Neural cell (in vitro differentiated cells): ENCODE measurements at regions not wholly inside any gene's neighbourhood (a gene's known extent, or its start where the extent isn't known, plus 50 kb on each side); places are given as distances from the start of the nearest gene placed in this dataset.

ENCODE experiments used
- H2AFZ ChIP-seq: fragments of 200-600, 300-800 bp; sonication (generic), shearing (Covaris generic); 2 replicates; pipeline ENCODE4 v1.6.0; 2014; ENCODE audit warnings: low read depth, mild to moderate bottlenecking, antibody characterized with exemption, low read length, moderate library complexity
- H3F3A ChIP-seq: fragments of 200-600 bp; shearing (Covaris generic); 2 replicates; pipeline ENCODE4 v1.6.1; 2016; ENCODE audit warnings: mild to moderate bottlenecking, moderate library complexity, mixed read lengths, antibody characterized with exemption, low read length; ENCODE audit not compliant: insufficient read depth, poor library complexity, severe bottlenecking
- H3K27ac ChIP-seq: fragments of 200-600, 300-800 bp; sonication (generic), shearing (Covaris generic); 2 replicates; pipeline ENCODE4 v1.5.1; 2014; ENCODE audit warnings: mild to moderate bottlenecking, low read length, moderate library complexity
- H3K27me3 ChIP-seq: fragments of 300-800, 200-600 bp; sonication (generic), shearing (Covaris generic); 2 replicates; pipeline ENCODE4 v1.6.0; 2014; ENCODE audit warnings: mild to moderate bottlenecking, low read depth, low read length, moderate library complexity; ENCODE audit not compliant: insufficient read depth
- H3K36me3 ChIP-seq: fragments of 300-800, 200-600 bp; sonication (generic), shearing (Covaris generic); 2 replicates; pipeline ENCODE4 v1.5.1; 2014; ENCODE audit warnings: mild to moderate bottlenecking, antibody characterized with exemption, low read length, moderate library complexity; ENCODE audit not compliant: insufficient read depth
- H3K4me2 ChIP-seq: fragments of 300-800, 200-600 bp; sonication (generic), shearing (Covaris generic); 2 replicates; pipeline ENCODE4 v1.6.0; 2014; ENCODE audit warnings: mild to moderate bottlenecking, low read length
- H3K4me3 ChIP-seq: fragments of 300-800, 200-600 bp; sonication (generic), shearing (Covaris generic); 2 replicates; pipeline ENCODE4 v1.5.1; 2014; ENCODE audit warnings: mild to moderate bottlenecking, low read length, moderate library complexity
- H3K79me2 ChIP-seq: fragments of 200-600 bp; shearing (Covaris generic); replicated peaks from 2 replicates; pipeline ENCODE4 v1.6.0; 2014; ENCODE audit warnings: mild to moderate bottlenecking, low read length, moderate library complexity; ENCODE audit not compliant: insufficient read depth
- H3K9ac ChIP-seq: fragments of 300-800, 200-600 bp; sonication (generic), shearing (Covaris generic); 2 replicates; pipeline ENCODE4 v1.6.1; 2016; ENCODE audit warnings: mild to moderate bottlenecking, low read length, mixed read lengths
- H3K9me2 ChIP-seq: fragments of 200-600 bp; shearing (Covaris generic); 2 replicates; pipeline ENCODE4 v1.6.1; 2016; ENCODE audit warnings: mild to moderate bottlenecking, low read length, mixed read lengths; ENCODE audit not compliant: insufficient read depth
- H3K9me3 ChIP-seq: fragments of 200-600, 300-800 bp; sonication (generic), shearing (Covaris generic); 2 replicates; pipeline ENCODE4 v1.6.1; 2016; ENCODE audit warnings: mild to moderate bottlenecking, mixed run types, low read length, moderate library complexity, mixed read lengths
- H4K20me1 ChIP-seq: fragments of 200-600 bp; shearing (Covaris generic); 2 replicates; pipeline ENCODE4 v1.6.1; 2016; ENCODE audit warnings: mild to moderate bottlenecking, mixed run types; ENCODE audit not compliant: insufficient read depth
- EP300 ChIP-seq: fragments of 450-650 bp; conservative IDR thresholded peaks from 2 replicates; pipeline ENCODE4 v1.6.1; 2014; ENCODE audit warnings: antibody characterized with exemption, mild to moderate bottlenecking, moderate library complexity; ENCODE audit not compliant: poor library complexity, severe bottlenecking
- EZH2 ChIP-seq: fragments of 200-600, 300-800 bp; shearing (Covaris generic), sonication (generic); IDR thresholded peaks from 2 replicates; pipeline ENCODE4 v1.6.1; 2014; ENCODE audit warnings: antibody characterized with exemption, low read length, borderline replicate concordance, mild to moderate bottlenecking; ENCODE audit not compliant: insufficient read depth, poor library complexity, severe bottlenecking
- MXI1 ChIP-seq: fragments of 450-650 bp; conservative IDR thresholded peaks from 2 replicates; pipeline ENCODE4 v1.6.1; 2014; ENCODE audit warnings: antibody characterized with exemption, mild to moderate bottlenecking; ENCODE audit not compliant: poor library complexity, severe bottlenecking
- POLR2AphosphoS5 ChIP-seq: IDR thresholded peaks from 2 replicates; pipeline ENCODE4 v1.6.1; 2012
- RAD21 ChIP-seq: fragments of 450-650 bp; conservative IDR thresholded peaks from 2 replicates; pipeline ENCODE4 v1.6.1; 2014; ENCODE audit warnings: antibody characterized with exemption, mild to moderate bottlenecking, moderate library complexity
- SMC3 ChIP-seq: fragments of 450-650 bp; conservative IDR thresholded peaks from 2 replicates; pipeline ENCODE4 v1.6.1; 2014; ENCODE audit warnings: antibody characterized with exemption, mild to moderate bottlenecking, moderate library complexity; ENCODE audit not compliant: poor library complexity
- TAF1 ChIP-seq: IDR thresholded peaks from 2 replicates; pipeline ENCODE4 v1.6.1; 2012; ENCODE audit warnings: low read depth
- TF ChIP-seq, protein P1 (sequence below): IDR thresholded peaks from 2 replicates; pipeline ENCODE4 v1.6.1; 2012; ENCODE audit warnings: borderline replicate concordance
- TF ChIP-seq, protein P2 (sequence below): fragments of 450-650 bp; IDR thresholded peaks from 2 replicates; pipeline ENCODE4 v1.5.1; 2014; ENCODE audit warnings: antibody characterized with exemption, mild to moderate bottlenecking, moderate library complexity; ENCODE audit not compliant: poor library complexity, severe bottlenecking

DNA sequence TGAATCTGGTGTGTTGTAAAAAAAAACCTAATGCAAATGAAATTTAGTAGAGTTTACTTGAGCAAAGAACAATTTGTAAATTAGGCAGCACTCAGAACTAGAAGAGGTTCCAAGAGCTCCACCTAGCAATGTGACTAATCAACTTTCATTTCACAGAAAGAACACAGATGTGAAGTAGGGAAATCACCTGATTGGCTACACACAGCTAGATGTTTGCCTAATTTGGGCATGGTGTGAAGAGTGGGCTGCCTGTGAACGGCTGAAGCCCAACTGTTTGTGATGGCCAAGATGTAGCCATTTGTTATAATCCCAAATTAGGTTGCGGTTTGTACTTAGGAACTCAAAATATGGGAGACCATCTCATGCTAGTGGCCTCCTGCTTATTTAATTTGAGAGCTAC, 724.4 kb upstream of the SLITRK5 start:
- H2AFZ ChIP-seq: no peak overlapping the region
- no peaks in the 10 kb centered on the region for H4K20me1 ChIP-seq
- no peaks in the 10 kb centered on the region for H3K9me3 ChIP-seq
- no peak overlapping the region for H3K27ac ChIP-seq
- no peaks in the 10 kb centered on the region for H3K27me3 ChIP-seq
- no peak overlapping the region for H3K4me2 ChIP-seq
- no peaks in the 10 kb centered on the region for H3K36me3 ChIP-seq
- no peak overlapping the region for H3K4me3 ChIP-seq
- TF ChIP-seq EZH2 (no peak), SMC3 (no peak), TAF1 (no peak), EP300 (no peak)
- no peaks in the 10 kb centered on the region for H3K79me2 ChIP-seq
- no peaks in the 10 kb centered on the region for H3F3A ChIP-seq
- H3K9me2 ChIP-seq: no peaks in the 10 kb centered on the region
- no peak overlapping the region for H3K9ac ChIP-seq

DNA sequence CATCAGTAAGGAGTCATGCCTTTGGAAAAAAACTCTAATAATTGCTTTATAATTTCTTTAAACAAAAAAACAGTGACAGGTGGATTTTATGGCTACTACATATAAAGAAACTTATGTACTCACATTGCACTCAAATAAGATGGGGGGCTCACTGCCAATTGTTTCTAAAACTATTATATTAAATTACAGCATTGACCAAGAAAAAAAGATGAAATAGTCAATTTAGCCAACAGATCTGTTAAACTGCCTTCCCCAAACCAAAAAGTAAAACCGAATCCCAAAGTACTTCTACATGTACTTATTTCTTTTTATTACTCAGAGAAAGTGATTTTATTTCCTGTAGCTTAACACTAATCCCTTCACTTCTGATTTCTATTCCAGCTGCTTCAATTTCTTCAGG, 716.8 kb upstream of the SLITRK5 start:
- H3K9me2 ChIP-seq: no peaks in the 10 kb centered on the region
- H3K9ac ChIP-seq: no peak overlapping the region
- H4K20me1 ChIP-seq: no peaks in the 10 kb centered on the region
- TF ChIP-seq EP300: no peak
- no peak for TF ChIP-seq SMC3
- TF ChIP-seq, protein P1, sequence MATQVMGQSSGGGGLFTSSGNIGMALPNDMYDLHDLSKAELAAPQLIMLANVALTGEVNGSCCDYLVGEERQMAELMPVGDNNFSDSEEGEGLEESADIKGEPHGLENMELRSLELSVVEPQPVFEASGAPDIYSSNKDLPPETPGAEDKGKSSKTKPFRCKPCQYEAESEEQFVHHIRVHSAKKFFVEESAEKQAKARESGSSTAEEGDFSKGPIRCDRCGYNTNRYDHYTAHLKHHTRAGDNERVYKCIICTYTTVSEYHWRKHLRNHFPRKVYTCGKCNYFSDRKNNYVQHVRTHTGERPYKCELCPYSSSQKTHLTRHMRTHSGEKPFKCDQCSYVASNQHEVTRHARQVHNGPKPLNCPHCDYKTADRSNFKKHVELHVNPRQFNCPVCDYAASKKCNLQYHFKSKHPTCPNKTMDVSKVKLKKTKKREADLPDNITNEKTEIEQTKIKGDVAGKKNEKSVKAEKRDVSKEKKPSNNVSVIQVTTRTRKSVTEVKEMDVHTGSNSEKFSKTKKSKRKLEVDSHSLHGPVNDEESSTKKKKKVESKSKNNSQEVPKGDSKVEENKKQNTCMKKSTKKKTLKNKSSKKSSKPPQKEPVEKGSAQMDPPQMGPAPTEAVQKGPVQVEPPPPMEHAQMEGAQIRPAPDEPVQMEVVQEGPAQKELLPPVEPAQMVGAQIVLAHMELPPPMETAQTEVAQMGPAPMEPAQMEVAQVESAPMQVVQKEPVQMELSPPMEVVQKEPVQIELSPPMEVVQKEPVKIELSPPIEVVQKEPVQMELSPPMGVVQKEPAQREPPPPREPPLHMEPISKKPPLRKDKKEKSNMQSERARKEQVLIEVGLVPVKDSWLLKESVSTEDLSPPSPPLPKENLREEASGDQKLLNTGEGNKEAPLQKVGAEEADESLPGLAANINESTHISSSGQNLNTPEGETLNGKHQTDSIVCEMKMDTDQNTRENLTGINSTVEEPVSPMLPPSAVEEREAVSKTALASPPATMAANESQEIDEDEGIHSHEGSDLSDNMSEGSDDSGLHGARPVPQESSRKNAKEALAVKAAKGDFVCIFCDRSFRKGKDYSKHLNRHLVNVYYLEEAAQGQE: no peak
- TF ChIP-seq MXI1: no peak
- no peak for TF ChIP-seq RAD21
- TF ChIP-seq, protein P2, sequence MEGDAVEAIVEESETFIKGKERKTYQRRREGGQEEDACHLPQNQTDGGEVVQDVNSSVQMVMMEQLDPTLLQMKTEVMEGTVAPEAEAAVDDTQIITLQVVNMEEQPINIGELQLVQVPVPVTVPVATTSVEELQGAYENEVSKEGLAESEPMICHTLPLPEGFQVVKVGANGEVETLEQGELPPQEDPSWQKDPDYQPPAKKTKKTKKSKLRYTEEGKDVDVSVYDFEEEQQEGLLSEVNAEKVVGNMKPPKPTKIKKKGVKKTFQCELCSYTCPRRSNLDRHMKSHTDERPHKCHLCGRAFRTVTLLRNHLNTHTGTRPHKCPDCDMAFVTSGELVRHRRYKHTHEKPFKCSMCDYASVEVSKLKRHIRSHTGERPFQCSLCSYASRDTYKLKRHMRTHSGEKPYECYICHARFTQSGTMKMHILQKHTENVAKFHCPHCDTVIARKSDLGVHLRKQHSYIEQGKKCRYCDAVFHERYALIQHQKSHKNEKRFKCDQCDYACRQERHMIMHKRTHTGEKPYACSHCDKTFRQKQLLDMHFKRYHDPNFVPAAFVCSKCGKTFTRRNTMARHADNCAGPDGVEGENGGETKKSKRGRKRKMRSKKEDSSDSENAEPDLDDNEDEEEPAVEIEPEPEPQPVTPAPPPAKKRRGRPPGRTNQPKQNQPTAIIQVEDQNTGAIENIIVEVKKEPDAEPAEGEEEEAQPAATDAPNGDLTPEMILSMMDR: no peak
- TF ChIP-seq TAF1: no peak
- TF ChIP-seq POLR2AphosphoS5: no peak
- TF ChIP-seq EZH2: no peak
- H3K79me2 ChIP-seq: no peaks in the 10 kb centered on the region
- H2AFZ ChIP-seq: no peak overlapping the region
- H3F3A ChIP-seq: no peaks in the 10 kb centered on the region
- H3K4me2 ChIP-seq: no peak overlapping the region
- no peaks in the 10 kb centered on the region for H3K36me3 ChIP-seq
- no peaks in the 10 kb centered on the region for H3K27me3 ChIP-seq
- no peak overlapping the region for H3K27ac ChIP-seq
- no peaks in the 10 kb centered on the region for H3K9me3 ChIP-seq
- H3K4me3 ChIP-seq: no peak overlapping the region

DNA sequence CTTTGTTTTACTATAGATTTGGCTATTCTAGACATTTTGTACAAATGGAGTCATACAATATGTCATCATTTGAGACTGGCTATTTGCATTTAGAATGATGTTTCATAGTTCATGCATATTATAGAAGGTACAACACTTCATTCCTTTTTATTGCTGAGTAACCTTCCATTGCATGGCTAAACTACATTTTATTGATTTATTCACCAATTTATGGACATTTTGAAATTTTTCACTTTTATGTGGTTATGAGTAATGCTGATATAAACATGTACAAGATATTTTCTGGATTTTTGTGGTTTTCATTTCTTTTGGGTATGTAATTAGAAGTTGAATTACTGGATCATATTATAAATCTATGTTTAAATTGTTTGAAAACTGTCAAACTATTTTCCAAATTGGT, 710.3 kb upstream of the SLITRK5 start:
- H3K9me2 ChIP-seq: no peaks in the 10 kb centered on the region
- H3K4me2 ChIP-seq: no peak overlapping the region
- H3K9me3 ChIP-seq: no peaks in the 10 kb centered on the region
- no peaks in the 10 kb centered on the region for H3K79me2 ChIP-seq
- H4K20me1 ChIP-seq: no peaks in the 10 kb centered on the region
- no peaks in the 10 kb centered on the region for H3K27me3 ChIP-seq
- TF ChIP-seq POLR2AphosphoS5: no peak
- TF ChIP-seq, protein P1: no peak
- no peak for TF ChIP-seq SMC3
- TF ChIP-seq, protein P2: no peak
- TF ChIP-seq EZH2: no peak
- TF ChIP-seq RAD21: no peak
- TF ChIP-seq TAF1: no peak
- no peak for TF ChIP-seq EP300
- no peak for TF ChIP-seq MXI1
- no peak overlapping the region for H3K27ac ChIP-seq
- no peaks in the 10 kb centered on the region for H3F3A ChIP-seq
- H3K9ac ChIP-seq: no peak overlapping the region
- H2AFZ ChIP-seq: no peak overlapping the region
- H3K4me3 ChIP-seq: no peak overlapping the region
- no peaks in the 10 kb centered on the region for H3K36me3 ChIP-seq
